ENCODE measurements at regions not wholly inside any gene's neighbourhood (a gene's known extent, or its start where the extent isn't known, plus 50 kb on each side); places are given as distances from the start of the nearest gene placed in this dataset.

DNA sequence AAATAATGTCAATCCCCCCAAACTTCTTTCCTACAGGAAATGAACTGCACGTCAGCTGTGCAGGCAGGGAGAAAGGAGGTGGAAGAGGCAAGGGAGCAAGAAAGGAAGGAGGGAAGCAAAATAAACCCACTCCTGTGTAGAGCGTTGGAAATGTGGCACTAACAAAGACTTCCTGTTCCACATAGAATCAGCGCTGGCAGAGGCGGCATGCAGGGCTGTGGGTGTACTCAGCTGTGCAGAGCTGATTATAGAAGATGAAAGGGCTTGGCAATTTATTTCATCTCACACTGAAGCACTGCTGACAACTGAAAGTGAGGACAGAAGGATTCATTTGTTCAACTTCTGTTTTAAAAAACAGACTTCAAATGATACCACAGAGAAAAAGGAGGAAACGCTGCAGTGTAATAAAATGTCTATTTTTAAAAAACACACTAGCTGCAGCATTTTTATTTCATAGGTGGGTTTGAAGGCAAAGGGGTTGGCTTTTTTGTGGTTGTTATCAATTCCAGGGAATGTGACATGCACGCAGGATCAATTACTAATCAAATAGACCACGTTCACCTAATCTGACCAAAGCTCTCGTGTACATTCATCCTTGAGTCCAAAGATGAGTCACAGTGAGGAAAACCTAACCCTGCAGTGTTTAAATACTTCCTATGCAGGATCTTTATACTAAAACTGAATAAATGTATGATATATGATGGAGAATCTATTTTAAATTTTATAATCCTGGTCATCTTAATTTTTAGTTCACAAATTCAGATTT is 583.5 kb downstream of the ZNF608 start:
- TF ChIP-seq EP300 (IDR thresholded peaks at IDR 0.05) (no peak), POLR2A (IDR thresholded peaks at IDR 0.05) (no peak)
- TF ChIP-seq, protein P1, sequence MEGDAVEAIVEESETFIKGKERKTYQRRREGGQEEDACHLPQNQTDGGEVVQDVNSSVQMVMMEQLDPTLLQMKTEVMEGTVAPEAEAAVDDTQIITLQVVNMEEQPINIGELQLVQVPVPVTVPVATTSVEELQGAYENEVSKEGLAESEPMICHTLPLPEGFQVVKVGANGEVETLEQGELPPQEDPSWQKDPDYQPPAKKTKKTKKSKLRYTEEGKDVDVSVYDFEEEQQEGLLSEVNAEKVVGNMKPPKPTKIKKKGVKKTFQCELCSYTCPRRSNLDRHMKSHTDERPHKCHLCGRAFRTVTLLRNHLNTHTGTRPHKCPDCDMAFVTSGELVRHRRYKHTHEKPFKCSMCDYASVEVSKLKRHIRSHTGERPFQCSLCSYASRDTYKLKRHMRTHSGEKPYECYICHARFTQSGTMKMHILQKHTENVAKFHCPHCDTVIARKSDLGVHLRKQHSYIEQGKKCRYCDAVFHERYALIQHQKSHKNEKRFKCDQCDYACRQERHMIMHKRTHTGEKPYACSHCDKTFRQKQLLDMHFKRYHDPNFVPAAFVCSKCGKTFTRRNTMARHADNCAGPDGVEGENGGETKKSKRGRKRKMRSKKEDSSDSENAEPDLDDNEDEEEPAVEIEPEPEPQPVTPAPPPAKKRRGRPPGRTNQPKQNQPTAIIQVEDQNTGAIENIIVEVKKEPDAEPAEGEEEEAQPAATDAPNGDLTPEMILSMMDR (IDR thresholded peaks at IDR 0.05): no peak
